Kidney capillary endothelial cell (primary cell): ENCODE measurements at regions not wholly inside any gene's neighbourhood (a gene's known extent, or its start where the extent isn't known, plus 50 kb on each side); places are given as distances from the start of the nearest gene placed in this dataset.
A peak's percentile ranks its signal among the peaks of the same experiment; 100 is the strongest.

ENCODE experiments used
- DNase-seq: peaks from one replicate; pipeline ENCODE4 v3.0.0-alpha.2; 2018; ENCODE audit warnings: low spot score

- no peak for DNase-seq
Measured at GRCh38 chr15:92565351-92566125, 90.0 kb downstream of the FAM174B start.

GRCh38 chr15:92561754-92562153 is 93.8 kb downstream of the FAM174B start:
- DNase-seq: no peak

- no peak for DNase-seq
Measured at GRCh38 chr15:92553317-92553716, 102.3 kb downstream of the FAM174B start.

GRCh38 chr15:92545996-92546395 is 109.6 kb downstream of the FAM174B start:
- DNase-seq: no peak

GRCh38 chr15:92541291-92542200 is 114.0 kb downstream of the FAM174B start:
- DNase-seq: peak; percentile 28

- DNase-seq: no peak
Measured at GRCh38 chr15:92538115-92538514, 117.5 kb downstream of the FAM174B start.

GRCh38 chr15:92533298-92533697 is 122.3 kb downstream of the FAM174B start:
- peak; percentile 92 for DNase-seq

- DNase-seq: no peak
Measured at GRCh38 chr15:92531406-92531805, 124.2 kb downstream of the FAM174B start.

- DNase-seq: no peak
Measured at GRCh38 chr15:92528736-92529135, 126.8 kb downstream of the FAM174B start.

GRCh38 chr15:92527197-92527596 is 128.4 kb downstream of the FAM174B start:
- DNase-seq: no peak

GRCh38 chr15:92525758-92526245 is 129.8 kb downstream of the FAM174B start:
- DNase-seq: no peak

GRCh38 chr15:92524874-92525565 is 130.6 kb downstream of the FAM174B start:
- DNase-seq: no peak

- no peak for DNase-seq
Measured at GRCh38 chr15:92524161-92524560, 130.5 kb downstream of the ST8SIA2 start.

- DNase-seq: no peak
Measured at GRCh38 chr15:92523176-92523575, 129.5 kb downstream of the ST8SIA2 start.

- peak; percentile 77 for DNase-seq
Measured at GRCh38 chr15:92521624-92522008, 127.9 kb downstream of the ST8SIA2 start.

- DNase-seq: no peak
Measured at GRCh38 chr15:92520914-92521623, 127.4 kb downstream of the ST8SIA2 start.

GRCh38 chr15:92519709-92520108 is 126.0 kb downstream of the ST8SIA2 start:
- no peak for DNase-seq
